Fibroblast of villous mesenchyme (primary cell): ENCODE measurements at regions not wholly inside any gene's neighbourhood (a gene's known extent, or its start where the extent isn't known, plus 50 kb on each side); places are given as distances from the start of the nearest gene placed in this dataset.

ENCODE experiments used
- DNase-seq: peaks from one replicate; pipeline ENCODE4 v3.0.0-alpha.2; 2010; ENCODE audit warnings: low read depth
- H3K4me3 ChIP-seq: 2 replicates; pipeline ENCODE4 v1.5.1; 2011; ENCODE audit warnings: low read depth, mild to moderate bottlenecking, low read length
- TF ChIP-seq, protein P1 (sequence below): IDR thresholded peaks from 2 replicates; pipeline ENCODE4 v1.5.1; 2012; ENCODE audit warnings: low read depth, mild to moderate bottlenecking, low read length; ENCODE audit not compliant: insufficient read depth

DNA sequence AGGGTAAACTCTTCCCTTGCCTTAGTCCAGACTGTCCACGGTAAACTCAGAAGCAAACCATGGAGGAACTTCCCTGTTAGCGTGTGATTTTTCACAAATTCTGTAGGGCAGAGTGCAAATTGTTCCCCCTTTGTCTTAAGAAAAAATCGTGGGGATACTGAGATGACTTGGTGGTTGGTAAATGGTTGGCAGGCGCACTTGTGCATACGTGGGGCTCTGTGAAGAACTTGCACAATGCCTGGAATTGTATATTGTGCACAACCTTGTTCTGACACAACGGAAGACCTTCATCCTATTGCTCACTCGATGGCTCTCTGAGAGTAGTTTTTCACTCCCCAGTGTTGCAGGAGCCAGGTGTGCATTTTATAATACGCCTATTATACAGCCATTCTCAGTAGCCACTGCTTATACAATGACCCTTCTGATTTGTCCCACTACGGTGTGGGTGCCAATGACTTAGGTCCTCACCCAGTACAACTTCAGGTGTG is 150.0 kb downstream of the SPRY1 start:
- DNase-seq = no peak
- H3K4me3 ChIP-seq = no peak overlapping the region

DNA sequence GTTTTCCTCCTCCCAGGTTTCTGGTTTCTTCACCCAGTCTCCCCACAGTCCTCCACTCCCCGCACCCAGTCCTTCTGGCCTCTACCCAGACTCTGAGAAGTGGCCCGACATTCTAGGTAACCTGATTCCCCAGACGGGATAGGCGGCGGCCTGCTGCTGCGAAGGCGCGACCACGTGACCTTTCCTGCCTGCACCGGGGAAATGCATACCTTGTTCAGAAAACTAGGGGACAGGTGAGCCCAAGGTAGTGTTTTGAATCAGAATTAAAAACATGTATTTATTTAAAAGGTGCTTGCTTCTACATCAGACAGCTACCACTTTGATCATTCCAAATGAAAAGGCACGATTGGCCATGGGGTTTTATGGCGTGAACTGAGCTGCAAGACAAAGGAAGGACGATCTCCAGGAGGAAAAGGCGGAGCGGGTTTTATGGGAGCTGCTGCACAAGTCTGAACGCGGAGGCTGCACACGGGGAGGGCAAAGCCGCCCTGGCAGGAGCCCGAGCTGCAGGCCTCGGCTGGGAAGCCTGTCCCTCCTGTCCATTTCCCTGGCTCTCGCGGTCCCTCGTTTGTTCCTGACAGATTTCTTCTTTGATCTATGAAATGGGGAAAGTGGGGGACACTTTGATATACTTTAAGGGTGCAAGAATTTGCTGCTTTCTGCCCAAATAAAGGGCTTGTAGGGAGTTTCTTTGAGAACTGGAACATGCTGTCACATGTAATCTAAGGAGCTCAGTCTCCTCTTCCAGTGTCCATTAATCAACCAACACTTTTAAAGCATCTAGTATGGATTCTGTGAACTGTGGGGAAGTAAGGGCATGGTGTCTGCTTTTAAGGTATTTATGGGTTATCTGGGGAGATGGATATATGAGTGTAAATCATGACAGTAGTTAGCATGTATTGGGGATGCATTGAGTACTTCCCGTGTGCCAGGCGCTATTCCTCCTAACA is 150.9 kb downstream of the SPRY1 start:
- TF ChIP-seq, protein P1, sequence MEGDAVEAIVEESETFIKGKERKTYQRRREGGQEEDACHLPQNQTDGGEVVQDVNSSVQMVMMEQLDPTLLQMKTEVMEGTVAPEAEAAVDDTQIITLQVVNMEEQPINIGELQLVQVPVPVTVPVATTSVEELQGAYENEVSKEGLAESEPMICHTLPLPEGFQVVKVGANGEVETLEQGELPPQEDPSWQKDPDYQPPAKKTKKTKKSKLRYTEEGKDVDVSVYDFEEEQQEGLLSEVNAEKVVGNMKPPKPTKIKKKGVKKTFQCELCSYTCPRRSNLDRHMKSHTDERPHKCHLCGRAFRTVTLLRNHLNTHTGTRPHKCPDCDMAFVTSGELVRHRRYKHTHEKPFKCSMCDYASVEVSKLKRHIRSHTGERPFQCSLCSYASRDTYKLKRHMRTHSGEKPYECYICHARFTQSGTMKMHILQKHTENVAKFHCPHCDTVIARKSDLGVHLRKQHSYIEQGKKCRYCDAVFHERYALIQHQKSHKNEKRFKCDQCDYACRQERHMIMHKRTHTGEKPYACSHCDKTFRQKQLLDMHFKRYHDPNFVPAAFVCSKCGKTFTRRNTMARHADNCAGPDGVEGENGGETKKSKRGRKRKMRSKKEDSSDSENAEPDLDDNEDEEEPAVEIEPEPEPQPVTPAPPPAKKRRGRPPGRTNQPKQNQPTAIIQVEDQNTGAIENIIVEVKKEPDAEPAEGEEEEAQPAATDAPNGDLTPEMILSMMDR = no peak
- no peak for DNase-seq
- H3K4me3 ChIP-seq = no peak overlapping the region

More for the DNA sequence above, 150.0 kb downstream of the SPRY1 start:
- TF ChIP-seq, protein P1 = no peak

DNA sequence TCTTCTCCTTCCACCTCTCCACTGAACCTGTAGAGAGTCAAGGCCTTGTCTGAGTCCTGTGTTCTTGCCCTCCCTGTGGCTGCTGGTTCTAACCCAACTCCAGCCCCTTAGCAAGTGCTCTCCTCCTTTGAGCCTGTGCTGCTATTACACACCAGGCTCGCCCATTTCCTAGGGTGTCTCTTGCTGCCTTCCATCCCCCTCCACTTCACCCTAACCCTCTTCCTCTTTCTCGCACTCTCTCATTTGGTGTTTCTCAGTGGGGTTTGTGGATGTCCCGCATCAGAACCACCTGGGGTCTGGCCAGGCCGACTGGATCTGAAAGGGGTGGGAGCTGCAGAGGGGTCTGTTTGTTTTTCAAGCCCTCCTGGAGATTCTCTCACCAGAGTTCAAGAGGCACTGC is 156.7 kb downstream of the SPRY1 start:
- H3K4me3 ChIP-seq = no peak overlapping the region
- no peak for DNase-seq
- TF ChIP-seq, protein P1 = no peak

DNA sequence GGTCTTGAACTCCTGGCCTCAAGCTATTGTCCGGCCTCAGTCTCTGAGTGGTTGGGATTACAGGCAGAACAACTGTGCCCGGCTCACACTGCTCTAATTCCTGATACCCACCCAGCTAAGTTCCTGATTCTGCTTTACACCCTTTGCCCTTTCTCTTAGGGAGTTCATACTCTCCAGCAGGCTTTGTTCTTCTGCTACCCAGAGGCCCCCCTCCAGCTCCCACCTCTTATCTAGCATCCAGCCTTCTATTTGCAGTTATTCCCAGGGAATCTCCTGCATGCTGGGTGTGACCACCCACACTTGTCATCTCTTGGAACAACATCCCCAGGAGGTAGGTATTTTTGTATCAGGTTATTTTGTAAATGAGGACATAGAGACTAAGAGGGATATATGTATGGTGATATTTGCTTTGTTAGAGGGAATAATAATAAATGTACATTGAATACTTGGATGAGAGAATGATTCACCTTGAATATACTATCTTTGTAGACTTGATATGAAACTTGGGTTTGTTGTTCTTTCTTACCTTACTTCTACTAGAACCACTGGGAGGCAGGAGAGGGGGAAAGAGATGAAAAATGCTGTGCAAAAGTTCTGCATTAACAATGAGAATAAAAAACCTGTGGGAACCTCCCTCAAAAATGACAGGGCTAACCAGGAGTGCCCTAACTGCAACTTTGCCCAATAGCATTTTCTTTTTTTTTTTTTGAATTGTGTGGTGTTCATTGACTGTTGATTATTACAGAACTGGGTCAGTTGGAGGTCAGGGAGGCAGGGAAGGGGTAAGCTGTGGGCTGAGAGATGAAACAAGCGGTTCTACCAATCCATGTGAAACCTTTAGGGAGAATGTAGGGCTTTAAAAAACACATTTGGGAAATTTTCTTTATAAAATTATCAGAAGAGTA is 157.4 kb downstream of the SPRY1 start:
- TF ChIP-seq, protein P1 = no peak
- no peak for DNase-seq
- H3K4me3 ChIP-seq = no peak overlapping the region

DNA sequence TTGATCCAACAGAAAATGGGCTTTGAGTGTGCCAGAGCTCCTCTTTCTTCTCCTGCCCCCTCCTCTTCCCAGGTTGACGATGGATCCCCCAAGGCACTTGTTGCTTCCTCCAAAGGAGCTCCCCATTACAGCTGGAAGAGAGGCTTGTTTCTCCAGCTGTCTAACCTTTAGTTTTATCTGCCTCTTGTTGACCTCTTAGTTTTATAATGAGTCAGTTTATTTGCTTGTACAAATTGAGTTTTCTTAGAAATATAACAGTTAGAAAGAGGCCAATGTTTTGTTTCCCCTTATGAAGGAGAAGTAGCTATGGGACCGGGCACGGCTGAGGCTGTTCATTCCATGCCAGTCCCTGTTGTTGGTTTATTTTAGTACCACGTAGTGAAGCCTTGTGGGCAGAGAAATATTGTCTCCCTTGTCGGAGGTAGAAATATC is 158.2 kb downstream of the SPRY1 start:
- DNase-seq = no peak
- TF ChIP-seq, protein P1 = no peak
- H3K4me3 ChIP-seq = no peak overlapping the region

DNA sequence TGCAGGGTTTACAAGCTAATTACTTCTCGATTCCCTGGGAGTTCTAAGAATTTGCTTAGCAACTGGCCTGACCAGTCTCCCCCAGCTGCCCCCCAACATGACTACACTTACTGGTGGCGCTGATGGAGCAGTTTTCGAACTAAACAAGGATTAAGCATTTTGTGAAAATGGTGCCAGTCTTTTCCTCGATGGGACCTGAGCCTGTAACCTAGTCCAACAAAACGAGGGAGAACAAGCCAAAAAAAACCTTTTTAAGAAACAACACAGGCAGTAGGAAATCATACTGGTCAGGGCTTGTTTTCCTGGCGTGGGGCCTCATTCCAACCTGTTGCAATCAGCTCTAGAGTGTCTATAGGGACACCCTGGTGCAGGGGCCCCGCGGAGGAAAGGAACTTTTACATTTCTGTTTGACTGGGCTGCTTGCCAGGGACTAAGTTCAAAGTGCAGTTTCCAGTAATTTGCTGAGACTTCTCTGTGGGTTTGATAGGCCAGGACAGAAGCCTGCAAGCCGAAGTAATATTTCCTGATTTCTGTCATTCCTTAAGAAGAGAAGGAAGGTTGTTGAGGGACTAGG is 158.7 kb downstream of the SPRY1 start:
- DNase-seq = peak; percentile 95
- H3K4me3 ChIP-seq = no peak overlapping the region
- TF ChIP-seq, protein P1 = no peak
